DMS153 (cell line): ENCODE measurements at regions not wholly inside any gene's neighbourhood (a gene's known extent, or its start where the extent isn't known, plus 50 kb on each side); places are given as distances from the start of the nearest gene placed in this dataset.

Source experiments
- DNase-seq: peaks from one replicate; lab custom pipeline; 2025; lab: John Stamatoyannopoulos, UW

- no peak for DNase-seq
These were observed 464.1 kb downstream of the TSN start for GRCh38 chr2:122219504-122219903.

- no peak for DNase-seq
These were observed 466.2 kb downstream of the TSN start for GRCh38 chr2:122221665-122222064.

GRCh38 chr2:122231296-122231695, 475.8 kb downstream of the TSN start:
- DNase-seq: no peak

GRCh38 chr2:122233372-122233771, 477.9 kb downstream of the TSN start:
- DNase-seq: no peak

GRCh38 chr2:122236152-122236874, 480.9 kb downstream of the TSN start:
- no peak for DNase-seq

- DNase-seq: no peak
These were observed 481.5 kb downstream of the TSN start for GRCh38 chr2:122236925-122237324.

GRCh38 chr2:122237450-122237849, 482.0 kb downstream of the TSN start:
- no peak for DNase-seq

- no peak for DNase-seq
These were observed 482.6 kb downstream of the TSN start for GRCh38 chr2:122238006-122238559.

GRCh38 chr2:122239440-122239839, 484.0 kb downstream of the TSN start:
- no peak for DNase-seq

GRCh38 chr2:122244598-122245229, 489.3 kb downstream of the TSN start:
- no peak for DNase-seq

GRCh38 chr2:122249673-122250072, 494.2 kb downstream of the TSN start:
- no peak for DNase-seq

GRCh38 chr2:122251158-122251557, 495.7 kb downstream of the TSN start:
- no peak for DNase-seq

GRCh38 chr2:122251566-122251965, 496.1 kb downstream of the TSN start:
- no peak for DNase-seq

- no peak for DNase-seq
These were observed 500.5 kb downstream of the TSN start for GRCh38 chr2:122255924-122256323.

GRCh38 chr2:122261911-122262310, 506.5 kb downstream of the TSN start:
- no peak for DNase-seq

GRCh38 chr2:122263746-122264145, 508.3 kb downstream of the TSN start:
- DNase-seq: no peak

GRCh38 chr2:122266636-122267035, 511.2 kb downstream of the TSN start:
- DNase-seq: no peak

- DNase-seq: no peak
These were observed 512.5 kb downstream of the TSN start for GRCh38 chr2:122267947-122268346.

- DNase-seq: no peak
These were observed 518.5 kb downstream of the TSN start for GRCh38 chr2:122273785-122274419.

GRCh38 chr2:122277956-122278355, 522.5 kb downstream of the TSN start:
- DNase-seq: no peak

GRCh38 chr2:122300758-122301157, 545.3 kb downstream of the TSN start:
- no peak for DNase-seq

GRCh38 chr2:122307763-122308162, 552.3 kb downstream of the TSN start:
- no peak for DNase-seq

- no peak for DNase-seq
These were observed 559.9 kb downstream of the TSN start for GRCh38 chr2:122315306-122315705.
